ENCODE measurements at regions not wholly inside any gene's neighbourhood (a gene's known extent, or its start where the extent isn't known, plus 50 kb on each side); places are given as distances from the start of the nearest gene placed in this dataset.

- BruUV-seq (replicated peaks): no TSS peak
- H3K79me2 ChIP-seq (ENCODE audit: insufficient read depth, low read depth, low read length): no peaks in the 10 kb centered on the region
- H3K4me1 ChIP-seq (ENCODE audit: insufficient read depth, low read length, poor library complexity, severe bottlenecking): no peaks in the 10 kb centered on the region
- intact Hi-C loops (cut with micrococcal nuclease; ENCODE audit: unreplicated experiment): loop anchor here (10.0 kb wide), 1 partner anchor 206 kb away; no protein-coding TSS in a partner anchor
- no peak overlapping the region for H3K4me3 ChIP-seq (ENCODE audit: low read depth, low read length, poor library complexity, severe bottlenecking)
- H3K4me2 ChIP-seq (ENCODE audit: low read length): no peak overlapping the region
- no peaks in the 10 kb centered on the region for H3K9me2 ChIP-seq (ENCODE audit: insufficient read depth, low read length)
- no peak for DNase-seq (ENCODE audit: low spot score)
- CTCF ChIA-PET (ENCODE audit: unreplicated experiment): interaction anchor here (0.6 kb wide), 2 partner anchors 72 to 75 kb away, joined by 3 read pairs; no protein-coding TSS in a partner anchor
- TF ChIP-seq EZH2phosphoT487 (IDR thresholded peaks at IDR 0.05; ENCODE audit: borderline replicate concordance, low read depth, low read length) (no peak), CTCF (conservative IDR thresholded peaks at IDR 0.05; ENCODE audit: low read length) (no peak)
- POLR2A ChIA-PET: interaction anchor here (1.4 to 1.5 kb wide), 2 partner anchors 10 to 17 kb away, joined by 3 to 7 read pairs; no protein-coding TSS in a partner anchor
- no peaks in the 10 kb centered on the region for H3K36me3 ChIP-seq (ENCODE audit: insufficient read depth, low read length)
- H4K20me1 ChIP-seq (ENCODE audit: insufficient read depth, low read length): no peaks in the 10 kb centered on the region
- H2AFZ ChIP-seq (ENCODE audit: low read length): no peak overlapping the region
- H3K9me3 ChIP-seq (ENCODE audit: low read length): no peaks in the 10 kb centered on the region
- no peak overlapping the region for H3K27ac ChIP-seq (ENCODE audit: low read depth, low read length, poor library complexity, severe bottlenecking)
These were observed 103.5 kb upstream of the FXR1 start for GRCh38 chr3:180808823-180809575.

GRCh38 chr3:180820400-180820799 lies 92.1 kb upstream of the FXR1 start:
- no peaks in the 10 kb centered on the region for H3K9me3 ChIP-seq (ENCODE audit: low read length)
- DNase-seq (ENCODE audit: low spot score): no peak
- no TSS peak for BruUV-seq (replicated peaks)
- no peaks in the 10 kb centered on the region for H3K4me1 ChIP-seq (ENCODE audit: insufficient read depth, low read length, poor library complexity, severe bottlenecking)
- no peaks in the 10 kb centered on the region for H3K9me2 ChIP-seq (ENCODE audit: insufficient read depth, low read length)
- H3K79me2 ChIP-seq (ENCODE audit: insufficient read depth, low read depth, low read length): no peaks in the 10 kb centered on the region
- CTCF ChIA-PET (ENCODE audit: unreplicated experiment): no interaction called here
- POLR2A ChIA-PET: interaction anchor here (0.5 kb wide), 1 partner anchor 272 kb away, joined by 8 read pairs; no protein-coding TSS in a partner anchor
- no peak overlapping the region for H3K4me3 ChIP-seq (ENCODE audit: low read depth, low read length, poor library complexity, severe bottlenecking)
- no peaks in the 10 kb centered on the region for H4K20me1 ChIP-seq (ENCODE audit: insufficient read depth, low read length)
- TF ChIP-seq EZH2phosphoT487 (IDR thresholded peaks at IDR 0.05; ENCODE audit: borderline replicate concordance, low read depth, low read length): no peak
- TF ChIP-seq CTCF (conservative IDR thresholded peaks at IDR 0.05; ENCODE audit: low read length): no peak
- H3K27ac ChIP-seq (ENCODE audit: low read depth, low read length, poor library complexity, severe bottlenecking): no peak overlapping the region
- intact Hi-C loops (cut with micrococcal nuclease; ENCODE audit: unreplicated experiment): no loop called here
- H3K36me3 ChIP-seq (ENCODE audit: insufficient read depth, low read length): no peaks in the 10 kb centered on the region
- H2AFZ ChIP-seq (ENCODE audit: low read length): no peak overlapping the region
- H3K4me2 ChIP-seq (ENCODE audit: low read length): no peak overlapping the region

- intact Hi-C loops (cut with micrococcal nuclease; ENCODE audit: unreplicated experiment): no loop called here
- CTCF ChIA-PET (ENCODE audit: unreplicated experiment): no interaction called here
- no peaks in the 10 kb centered on the region for H3K9me2 ChIP-seq (ENCODE audit: insufficient read depth, low read length)
- H4K20me1 ChIP-seq (ENCODE audit: insufficient read depth, low read length): no peaks in the 10 kb centered on the region
- H3K4me2 ChIP-seq (ENCODE audit: low read length): no peak overlapping the region
- TF ChIP-seq CTCF (conservative IDR thresholded peaks at IDR 0.05; ENCODE audit: low read length): no peak
- TF ChIP-seq EZH2phosphoT487 (IDR thresholded peaks at IDR 0.05; ENCODE audit: borderline replicate concordance, low read depth, low read length): no peak
- no peaks in the 10 kb centered on the region for H3K4me1 ChIP-seq (ENCODE audit: insufficient read depth, low read length, poor library complexity, severe bottlenecking)
- POLR2A ChIA-PET: interaction anchor here (0.5 to 1.6 kb wide), 7 partner anchors 13 to 1014 kb away, joined by 3 to 7 read pairs (median 3); no protein-coding TSS in a partner anchor
- no peak overlapping the region for H3K4me3 ChIP-seq (ENCODE audit: low read depth, low read length, poor library complexity, severe bottlenecking)
- H3K79me2 ChIP-seq (ENCODE audit: insufficient read depth, low read depth, low read length): no peaks in the 10 kb centered on the region
- H3K27ac ChIP-seq (ENCODE audit: low read depth, low read length, poor library complexity, severe bottlenecking): no peak overlapping the region
- no peak overlapping the region for H2AFZ ChIP-seq (ENCODE audit: low read length)
- no TSS peak for BruUV-seq (replicated peaks)
- H3K9me3 ChIP-seq (ENCODE audit: low read length): no peaks in the 10 kb centered on the region
- DNase-seq (ENCODE audit: low spot score): no peak
- no peaks in the 10 kb centered on the region for H3K36me3 ChIP-seq (ENCODE audit: insufficient read depth, low read length)
These were observed 86.5 kb upstream of the FXR1 start for GRCh38 chr3:180825964-180826363.
